Adrenal gland (tissue), 5 donors: ENCODE measurements at regions not wholly inside any gene's neighbourhood (a gene's known extent, or its start where the extent isn't known, plus 50 kb on each side); places are given as distances from the start of the nearest gene placed in this dataset.

ENCODE experiments used
- POLR2A ChIP-seq, 2 donors: fragments of 450-650 bp; IDR thresholded peaks; one replicate each; pipeline ENCODE4 v1.6.1; 2017; ENCODE audit warnings: antibody characterized with exemption in 2 of 2, mild to moderate bottlenecking in 2 of 2, moderate library complexity in 1 of 2
- TF ChIP-seq, protein P1 (sequence below), 6 experiments: fragments of 450-650 bp in 4 of 6; fragments of 200-600 bp in 2 of 6; sonication (generic) in 1 of 6; IDR thresholded peaks; 1 replicate in 5 of 6; 2 replicates in 1 of 6; pipeline versions ENCODE4 v1.5.1 to v1.8.0; 2016 to 2021; ENCODE audit warnings: antibody characterized with exemption in 6 of 6, mild to moderate bottlenecking in 2 of 6, moderate library complexity in 1 of 6
- donor health status: DM: no; HTN: no; CAD: no.

DNA sequence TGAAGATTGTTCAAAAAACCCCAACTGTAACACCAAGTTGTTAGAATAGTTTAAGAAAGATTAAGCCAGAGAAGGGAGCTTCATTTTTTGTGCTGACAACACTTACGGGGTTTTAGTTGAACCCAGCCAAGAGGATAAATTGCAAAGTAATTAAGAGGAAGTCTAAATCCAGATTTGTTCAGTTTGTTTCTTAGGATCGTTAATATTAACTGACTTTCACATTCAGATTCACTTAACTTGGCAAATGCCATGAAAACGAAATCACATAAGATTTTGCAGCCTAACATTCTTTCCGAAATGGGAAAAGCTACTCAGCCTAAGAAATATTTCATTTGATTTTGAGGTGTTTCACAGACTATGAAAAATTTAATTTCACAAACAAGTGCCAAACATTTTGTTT, 511.3 kb downstream of the TRIML1 start:
- TF ChIP-seq, protein P1, sequence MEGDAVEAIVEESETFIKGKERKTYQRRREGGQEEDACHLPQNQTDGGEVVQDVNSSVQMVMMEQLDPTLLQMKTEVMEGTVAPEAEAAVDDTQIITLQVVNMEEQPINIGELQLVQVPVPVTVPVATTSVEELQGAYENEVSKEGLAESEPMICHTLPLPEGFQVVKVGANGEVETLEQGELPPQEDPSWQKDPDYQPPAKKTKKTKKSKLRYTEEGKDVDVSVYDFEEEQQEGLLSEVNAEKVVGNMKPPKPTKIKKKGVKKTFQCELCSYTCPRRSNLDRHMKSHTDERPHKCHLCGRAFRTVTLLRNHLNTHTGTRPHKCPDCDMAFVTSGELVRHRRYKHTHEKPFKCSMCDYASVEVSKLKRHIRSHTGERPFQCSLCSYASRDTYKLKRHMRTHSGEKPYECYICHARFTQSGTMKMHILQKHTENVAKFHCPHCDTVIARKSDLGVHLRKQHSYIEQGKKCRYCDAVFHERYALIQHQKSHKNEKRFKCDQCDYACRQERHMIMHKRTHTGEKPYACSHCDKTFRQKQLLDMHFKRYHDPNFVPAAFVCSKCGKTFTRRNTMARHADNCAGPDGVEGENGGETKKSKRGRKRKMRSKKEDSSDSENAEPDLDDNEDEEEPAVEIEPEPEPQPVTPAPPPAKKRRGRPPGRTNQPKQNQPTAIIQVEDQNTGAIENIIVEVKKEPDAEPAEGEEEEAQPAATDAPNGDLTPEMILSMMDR (IDR thresholded peaks at IDR 0.05) = no peak
- TF ChIP-seq POLR2A (IDR thresholded peaks at IDR 0.05) = no peak
